ENCODE measurements at regions not wholly inside any gene's neighbourhood (a gene's known extent, or its start where the extent isn't known, plus 50 kb on each side); places are given as distances from the start of the nearest gene placed in this dataset.

- no peak for TF ChIP-seq PRDM2 (tag by site-specific recombination; IDR thresholded peaks at IDR 0.05; ENCODE audit: borderline replicate concordance)
- TF ChIP-seq ZBTB7A (tag by site-specific recombination; IDR thresholded peaks at IDR 0.05; ENCODE audit: low read depth) = no peak
Measured at GRCh38 chr12:97363693-97364092, 98.9 kb upstream of the RMST start.
